HL-60 (cell line): ENCODE measurements at regions not wholly inside any gene's neighbourhood (a gene's known extent, or its start where the extent isn't known, plus 50 kb on each side); places are given as distances from the start of the nearest gene placed in this dataset.

Source experiments
- DNase-seq, 2 experiments: peaks; one replicate each; pipeline ENCODE4 v3.0.0-alpha.2; 2010 to 2020; ENCODE audit warnings: low read depth in 1 of 2, low spot score in 1 of 2
- H3K27ac ChIP-seq: fragments of 250-450 bp; sonication (Bioruptor Pico); replicated peaks from 2 replicates; pipeline ENCODE4 v1.5.1; 2020; ENCODE audit warnings: mild to moderate bottlenecking, moderate library complexity
- H3K27me3 ChIP-seq: fragments of 250-450 bp; sonication (Bioruptor Pico); 2 replicates; pipeline ENCODE4 v1.5.1; 2021; ENCODE audit warnings: mild to moderate bottlenecking, moderate library complexity; ENCODE audit not compliant: insufficient read depth, poor library complexity, severe bottlenecking
- H3K4me3 ChIP-seq: replicated peaks from 2 replicates; pipeline ENCODE4 v1.5.1; 2011; ENCODE audit warnings: mild to moderate bottlenecking, control low read depth, low read length; ENCODE audit not compliant: insufficient read depth
- GABPA ChIP-seq: IDR thresholded peaks from 2 replicates; pipeline ENCODE4 v1.6.1; 2012; ENCODE audit warnings: low read depth
- POLR2AphosphoS5 ChIP-seq: IDR thresholded peaks from 2 replicates; pipeline ENCODE4 v1.6.1; 2012; ENCODE audit warnings: low read depth
- SPI1 ChIP-seq: IDR thresholded peaks from 2 replicates; pipeline ENCODE4 v1.6.1; 2012; ENCODE audit warnings: low read depth, mild to moderate bottlenecking, borderline replicate concordance
- TF ChIP-seq, protein P1 (sequence below): IDR thresholded peaks from 2 replicates; pipeline ENCODE4 v1.6.1; 2012; ENCODE audit warnings: low read depth; ENCODE audit not compliant: insufficient replicate concordance
- TF ChIP-seq, protein P2 (sequence below): IDR thresholded peaks from one replicate; pipeline ENCODE4 v1.5.1; 2011; ENCODE audit warnings: low read length, control low read depth, inconsistent platforms; ENCODE audit not compliant: insufficient read depth

GRCh38 chr1:22326372-22326915, 125.2 kb upstream of the ZBTB40 start:
- H3K27ac ChIP-seq, result no peak overlapping the region
- TF ChIP-seq SPI1 (no peak), GABPA (no peak), POLR2AphosphoS5 (no peak)
- TF ChIP-seq, protein P1, sequence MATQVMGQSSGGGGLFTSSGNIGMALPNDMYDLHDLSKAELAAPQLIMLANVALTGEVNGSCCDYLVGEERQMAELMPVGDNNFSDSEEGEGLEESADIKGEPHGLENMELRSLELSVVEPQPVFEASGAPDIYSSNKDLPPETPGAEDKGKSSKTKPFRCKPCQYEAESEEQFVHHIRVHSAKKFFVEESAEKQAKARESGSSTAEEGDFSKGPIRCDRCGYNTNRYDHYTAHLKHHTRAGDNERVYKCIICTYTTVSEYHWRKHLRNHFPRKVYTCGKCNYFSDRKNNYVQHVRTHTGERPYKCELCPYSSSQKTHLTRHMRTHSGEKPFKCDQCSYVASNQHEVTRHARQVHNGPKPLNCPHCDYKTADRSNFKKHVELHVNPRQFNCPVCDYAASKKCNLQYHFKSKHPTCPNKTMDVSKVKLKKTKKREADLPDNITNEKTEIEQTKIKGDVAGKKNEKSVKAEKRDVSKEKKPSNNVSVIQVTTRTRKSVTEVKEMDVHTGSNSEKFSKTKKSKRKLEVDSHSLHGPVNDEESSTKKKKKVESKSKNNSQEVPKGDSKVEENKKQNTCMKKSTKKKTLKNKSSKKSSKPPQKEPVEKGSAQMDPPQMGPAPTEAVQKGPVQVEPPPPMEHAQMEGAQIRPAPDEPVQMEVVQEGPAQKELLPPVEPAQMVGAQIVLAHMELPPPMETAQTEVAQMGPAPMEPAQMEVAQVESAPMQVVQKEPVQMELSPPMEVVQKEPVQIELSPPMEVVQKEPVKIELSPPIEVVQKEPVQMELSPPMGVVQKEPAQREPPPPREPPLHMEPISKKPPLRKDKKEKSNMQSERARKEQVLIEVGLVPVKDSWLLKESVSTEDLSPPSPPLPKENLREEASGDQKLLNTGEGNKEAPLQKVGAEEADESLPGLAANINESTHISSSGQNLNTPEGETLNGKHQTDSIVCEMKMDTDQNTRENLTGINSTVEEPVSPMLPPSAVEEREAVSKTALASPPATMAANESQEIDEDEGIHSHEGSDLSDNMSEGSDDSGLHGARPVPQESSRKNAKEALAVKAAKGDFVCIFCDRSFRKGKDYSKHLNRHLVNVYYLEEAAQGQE, result no peak
- TF ChIP-seq, protein P2, sequence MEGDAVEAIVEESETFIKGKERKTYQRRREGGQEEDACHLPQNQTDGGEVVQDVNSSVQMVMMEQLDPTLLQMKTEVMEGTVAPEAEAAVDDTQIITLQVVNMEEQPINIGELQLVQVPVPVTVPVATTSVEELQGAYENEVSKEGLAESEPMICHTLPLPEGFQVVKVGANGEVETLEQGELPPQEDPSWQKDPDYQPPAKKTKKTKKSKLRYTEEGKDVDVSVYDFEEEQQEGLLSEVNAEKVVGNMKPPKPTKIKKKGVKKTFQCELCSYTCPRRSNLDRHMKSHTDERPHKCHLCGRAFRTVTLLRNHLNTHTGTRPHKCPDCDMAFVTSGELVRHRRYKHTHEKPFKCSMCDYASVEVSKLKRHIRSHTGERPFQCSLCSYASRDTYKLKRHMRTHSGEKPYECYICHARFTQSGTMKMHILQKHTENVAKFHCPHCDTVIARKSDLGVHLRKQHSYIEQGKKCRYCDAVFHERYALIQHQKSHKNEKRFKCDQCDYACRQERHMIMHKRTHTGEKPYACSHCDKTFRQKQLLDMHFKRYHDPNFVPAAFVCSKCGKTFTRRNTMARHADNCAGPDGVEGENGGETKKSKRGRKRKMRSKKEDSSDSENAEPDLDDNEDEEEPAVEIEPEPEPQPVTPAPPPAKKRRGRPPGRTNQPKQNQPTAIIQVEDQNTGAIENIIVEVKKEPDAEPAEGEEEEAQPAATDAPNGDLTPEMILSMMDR, result no peak
- no peak overlapping the region for H3K4me3 ChIP-seq
- DNase-seq, result no peak
- H3K27me3 ChIP-seq, result no peaks in the 10 kb centered on the region

DNA sequence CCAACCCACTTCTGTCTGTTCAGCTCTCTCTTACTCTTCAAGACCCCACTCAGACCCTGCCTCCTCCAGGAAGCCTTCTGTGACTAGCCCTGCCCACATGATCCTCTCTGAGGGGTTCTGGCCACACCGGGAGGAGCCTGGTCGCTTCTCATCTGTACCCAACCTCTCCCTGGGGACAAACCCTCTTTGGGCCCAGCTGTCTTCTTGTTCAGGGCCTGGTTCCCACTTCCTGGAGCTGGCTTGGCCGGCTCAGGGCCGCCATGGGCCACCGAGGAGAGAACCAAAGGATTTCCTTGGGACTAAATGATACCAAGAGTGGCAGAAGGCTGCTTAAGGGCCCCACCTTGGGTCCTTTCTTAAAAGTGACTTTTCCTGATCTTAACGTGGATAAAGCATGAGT, 124.7 kb upstream of the ZBTB40 start:
- no peak overlapping the region for H3K4me3 ChIP-seq
- TF ChIP-seq POLR2AphosphoS5, result no peak
- TF ChIP-seq SPI1, result no peak
- TF ChIP-seq, protein P2, result no peak
- TF ChIP-seq, protein P1, result no peak
- TF ChIP-seq GABPA, result no peak
- no peak for DNase-seq
- no peaks in the 10 kb centered on the region for H3K27me3 ChIP-seq
- no peak overlapping the region for H3K27ac ChIP-seq

GRCh38 chr1:22327411-22327810, 124.2 kb upstream of the ZBTB40 start:
- Histone ChIP-seq H3K27me3 (no peaks in the 10 kb centered on the region), H3K4me3 (no peak overlapping the region), H3K27ac (no peak overlapping the region)
- no peak for DNase-seq
- TF ChIP-seq, protein P1, result no peak
- TF ChIP-seq, protein P2, result no peak
- no peak for TF ChIP-seq POLR2AphosphoS5
- TF ChIP-seq GABPA, result no peak
- no peak for TF ChIP-seq SPI1
